GM12878 (cell line): ENCODE measurements at regions not wholly inside any gene's neighbourhood (a gene's known extent, or its start where the extent isn't known, plus 50 kb on each side); places are given as distances from the start of the nearest gene placed in this dataset.
"Not testable (repeated sequence)": the region's sequence is repeated elsewhere in the genome, so short reads cannot be mapped to it uniquely, and the experiment has no call there.

Source experiments
- ATAC-seq: fragments of 200-7000 bp; cut with Tn5 transposase; 3 replicates; pipeline ENCODE4 v1.9.1; 2020; ENCODE audit warnings: mild to moderate bottlenecking, moderate library complexity
- BruUV-seq: library from RNA; stranded (reverse); fragments of 400-500 nt; replicated peaks from 2 replicates; lab custom pipeline; 2021; lab: Mats Ljungman, UMichigan
- CTCF ChIA-PET: fragments of 300-600 bp; sonication (Branson Sonifier 250); formaldehyde crosslinking; extraction: SDS; loops from one replicate; lab custom pipeline; 2021; ENCODE audit warnings: inconsistent platforms; lab: Yijun Ruan, JAX
- POLR2A ChIA-PET: fragments of 350-600 bp; formaldehyde crosslinking; extraction: SDS; loops from one replicate; lab custom pipeline; 2021; ENCODE audit warnings: inconsistent platforms; lab: Charles Lee
- RAD21 ChIA-PET: fragments of 300-600 bp; sonication (Branson Sonifier 250); formaldehyde crosslinking; loops from one replicate; lab custom pipeline; 2023; ENCODE audit warnings: antibody characterized with exemption; ENCODE audit not compliant: unreplicated experiment; lab: Charles Lee
- SMC1A ChIA-PET: fragments of 300-600 bp; sonication (Branson Sonifier 250); formaldehyde crosslinking; loops from one replicate; lab custom pipeline; 2023; ENCODE audit not compliant: unreplicated experiment, uncharacterized antibody; lab: Charles Lee
- DNase-seq: peaks from one replicate; pipeline ENCODE4 v3.0.0-alpha.2; 2011; ENCODE audit warnings: low read depth, low spot score
- FAIRE-seq: peaks from 3 replicates; lab custom pipeline; 2011; peaks lifted over from hg19 to GRCh38; lab: Jason Lieb, UNC
- H2AFZ ChIP-seq: 2 replicates; pipeline ENCODE4 v1.6.0; 2011; ENCODE audit warnings: low read depth, low read length, control low read depth; ENCODE audit not compliant: control insufficient read depth
- H3K27ac ChIP-seq: 2 replicates; pipeline ENCODE4 v1.5.1; 2011; ENCODE audit warnings: control low read depth; ENCODE audit not compliant: control insufficient read depth, insufficient read depth
- H3K27me3 ChIP-seq, 2 experiments: replicated peaks in 1 of 2; 2 replicates each; pipeline versions ENCODE4 v1.6.0 to v1.6.1; 2011; ENCODE audit warnings: low read length in 1 of 2; ENCODE audit not compliant: control insufficient read depth in 2 of 2, insufficient read depth in 2 of 2
- H3K36me3 ChIP-seq, 2 experiments: 2 replicates each; pipeline ENCODE4 v1.5.1; 2011; ENCODE audit warnings: low read length in 1 of 2; ENCODE audit not compliant: control insufficient read depth in 2 of 2, insufficient read depth in 2 of 2
- H3K4me1 ChIP-seq: 2 replicates; pipeline ENCODE4 v1.6.1; 2011; ENCODE audit warnings: mild to moderate bottlenecking, low read length, moderate library complexity, mixed read lengths; ENCODE audit not compliant: control insufficient read depth, insufficient read depth
- H3K4me2 ChIP-seq: 2 replicates; pipeline ENCODE4 v1.6.0; 2011; ENCODE audit warnings: control low read depth; ENCODE audit not compliant: control insufficient read depth, insufficient read depth
- H3K4me3 ChIP-seq: fragments of 200-600 bp; sonication (generic); 2 replicates; pipeline ENCODE4 v1.5.1; 2016
- H3K79me2 ChIP-seq: 2 replicates; pipeline ENCODE4 v1.6.0; 2011; ENCODE audit warnings: low read length; ENCODE audit not compliant: control insufficient read depth, insufficient read depth
- H3K9ac ChIP-seq: 2 replicates; pipeline ENCODE4 v1.8.0; 2011; ENCODE audit warnings: low read length, control low read depth, mixed read lengths; ENCODE audit not compliant: control insufficient read depth, insufficient read depth
- H3K9me3 ChIP-seq: replicated peaks from 3 replicates; pipeline ENCODE4 v1.5.1; 2011; ENCODE audit warnings: mild to moderate bottlenecking, low read length; ENCODE audit not compliant: control insufficient read depth, insufficient read depth
- H4K20me1 ChIP-seq: 2 replicates; pipeline ENCODE4 v1.6.0; 2011; ENCODE audit not compliant: control insufficient read depth, insufficient read depth
- MEF2B ChIP-seq: fragments of 450-650 bp; IDR thresholded peaks from 2 replicates; pipeline ENCODE4 v1.6.1; 2018; ENCODE audit warnings: mild to moderate bottlenecking, moderate library complexity; ENCODE audit not compliant: partially characterized antibody, poor library complexity, severe bottlenecking
- ZNF622 ChIP-seq: fragments of 450-650 bp; IDR thresholded peaks from 2 replicates; pipeline ENCODE4 v1.6.1; 2017; ENCODE audit warnings: mild to moderate bottlenecking, inconsistent platforms
- ZNF687 ChIP-seq: fragments of 450-650 bp; IDR thresholded peaks from 2 replicates; pipeline ENCODE4 v1.6.1; 2017; ENCODE audit warnings: mild to moderate bottlenecking, moderate library complexity
- in situ Hi-C: fragments of 300-500 bp; cut with MboI; formaldehyde crosslinking; loops from 9 replicates; pipeline ENCODE4 v1.14.3; 2018; ENCODE audit warnings: mixed read lengths
- intact Hi-C: fragments of 100-400 bp; cut with micrococcal nuclease; formaldehyde crosslinking; loops from one replicate; pipeline ENCODE4 v1.14.2; 2022; ENCODE audit not compliant: unreplicated experiment

GRCh38 chr5:71929003-71929402 lies 178.3 kb upstream of the MAP1B start (continued):
- TF ChIP-seq ZNF687 (no peak), MEF2B (no peak), ZNF622 (no peak)

GRCh38 chr5:71930554-71930953 lies 176.7 kb upstream of the MAP1B start:
- CTCF ChIA-PET, ATAC-seq, H3K4me3 ChIP-seq, H2AFZ ChIP-seq, POLR2A ChIA-PET, BruUV-seq, H4K20me1 ChIP-seq, H3K27ac ChIP-seq, SMC1A ChIA-PET, H3K9me3 ChIP-seq, H3K36me3 ChIP-seq, H3K4me1 ChIP-seq, in situ Hi-C loops, H3K9ac ChIP-seq, FAIRE-seq, intact Hi-C loops, DNase-seq, H3K79me2 ChIP-seq, H3K4me2 ChIP-seq, H3K27me3 ChIP-seq, RAD21 ChIA-PET: not testable (repeated sequence)
